ENCODE measurements at regions not wholly inside any gene's neighbourhood (a gene's known extent, or its start where the extent isn't known, plus 50 kb on each side); places are given as distances from the start of the nearest gene placed in this dataset.
"Not testable (repeated sequence)": the region's sequence is repeated elsewhere in the genome, so short reads cannot be mapped to it uniquely, and the experiment has no call there.

DNA sequence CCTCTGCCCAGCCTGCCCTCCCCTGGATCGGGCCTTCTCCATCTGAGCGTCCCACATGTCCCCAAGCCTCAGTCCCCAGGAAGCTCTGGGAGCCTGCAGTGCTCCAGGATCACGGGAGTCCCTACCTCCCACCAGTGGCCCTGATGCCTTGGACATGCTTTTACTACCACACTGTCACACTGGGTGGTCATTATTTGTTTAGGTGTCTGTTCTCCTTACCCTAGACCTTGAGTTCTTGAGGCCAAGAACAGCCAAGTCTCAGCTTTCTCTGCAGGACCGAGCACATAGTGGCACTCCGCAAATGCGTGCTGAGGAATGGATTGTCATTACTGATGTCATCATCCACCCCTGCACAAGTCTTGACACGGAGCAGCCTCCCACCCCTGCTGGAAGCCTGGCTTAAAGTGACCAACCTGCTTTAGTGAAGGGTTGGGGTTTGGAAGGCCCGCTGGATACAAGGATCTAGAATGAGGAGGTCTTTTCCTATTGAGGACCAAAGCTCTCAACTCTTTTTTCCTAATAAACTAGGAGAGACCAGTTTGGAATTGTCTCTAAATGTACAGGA is 132.9 kb upstream of the CRHR1 start:
- no peak for DNase-seq

DNA sequence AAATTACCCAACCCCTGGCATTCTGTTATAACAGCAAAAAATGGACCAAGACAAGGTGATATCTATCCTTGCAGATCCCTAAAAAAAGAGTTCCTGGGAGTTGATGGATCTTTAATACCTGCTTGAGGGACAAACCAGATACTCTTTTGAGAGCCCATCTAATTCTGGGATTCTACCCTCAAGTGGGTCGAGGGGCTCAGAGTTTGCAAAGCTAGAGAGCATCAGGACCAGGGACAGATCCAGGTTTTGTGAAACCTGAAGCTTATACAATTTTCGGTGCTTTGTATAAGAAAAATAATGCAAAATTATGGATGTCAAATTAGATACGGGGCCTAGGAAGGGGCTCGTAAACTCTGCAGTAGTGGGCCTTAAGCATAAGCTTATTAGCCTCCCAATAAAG is 130.5 kb upstream of the CRHR1 start:
- DNase-seq = no peak

DNA sequence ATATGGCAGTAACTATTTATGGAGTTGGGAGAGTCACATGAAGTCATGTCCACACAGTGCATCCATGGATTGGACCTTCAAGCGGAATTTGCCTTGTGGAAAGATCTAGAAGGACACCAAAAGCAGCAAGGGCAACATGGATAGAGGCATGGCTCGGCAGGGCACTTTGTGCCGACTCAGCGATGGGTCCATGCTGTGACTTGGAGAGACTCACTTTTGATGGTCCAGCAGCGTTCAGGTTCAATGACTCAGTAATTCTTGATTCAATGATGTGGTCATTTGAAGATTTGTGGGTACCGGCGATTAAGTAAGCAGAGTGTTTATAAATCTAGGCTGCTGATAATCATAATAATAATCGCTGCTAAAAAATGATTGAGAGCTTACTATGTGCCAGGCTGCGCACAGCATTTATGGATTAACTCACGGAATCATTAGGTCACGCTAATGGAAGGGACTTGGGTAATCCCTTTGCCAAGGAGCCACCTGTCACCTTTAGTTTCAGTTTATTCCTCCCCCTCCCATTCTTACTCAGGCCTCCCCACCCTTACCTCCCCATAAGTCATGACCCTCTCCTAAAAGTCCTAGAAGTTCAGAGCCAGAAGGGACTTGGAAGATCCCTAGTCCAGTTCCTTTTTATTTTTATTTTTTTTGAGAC is 127.5 kb upstream of the CRHR1 start:
- no peak for DNase-seq

DNA sequence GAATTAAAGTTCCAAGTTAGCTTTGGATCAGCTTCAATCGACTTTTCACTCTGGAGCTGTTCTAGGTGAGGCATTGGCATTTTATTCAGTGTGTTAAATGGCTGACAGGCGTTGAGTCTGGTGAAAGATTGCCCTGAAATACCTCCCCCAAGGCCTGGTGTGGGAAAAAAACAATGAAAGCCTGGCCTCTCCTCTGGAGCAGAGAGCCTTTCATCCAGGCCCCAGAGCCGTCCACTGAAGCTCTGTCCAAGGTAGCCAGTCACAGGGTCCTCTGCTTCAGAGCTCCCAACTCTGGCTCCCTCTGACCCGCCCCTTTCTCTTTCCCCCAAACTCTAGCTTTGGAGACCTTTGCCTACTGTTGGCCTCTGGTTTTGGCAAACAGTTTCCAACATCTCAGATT is 123.6 kb upstream of the CRHR1 start:
- DNase-seq = no peak

DNA sequence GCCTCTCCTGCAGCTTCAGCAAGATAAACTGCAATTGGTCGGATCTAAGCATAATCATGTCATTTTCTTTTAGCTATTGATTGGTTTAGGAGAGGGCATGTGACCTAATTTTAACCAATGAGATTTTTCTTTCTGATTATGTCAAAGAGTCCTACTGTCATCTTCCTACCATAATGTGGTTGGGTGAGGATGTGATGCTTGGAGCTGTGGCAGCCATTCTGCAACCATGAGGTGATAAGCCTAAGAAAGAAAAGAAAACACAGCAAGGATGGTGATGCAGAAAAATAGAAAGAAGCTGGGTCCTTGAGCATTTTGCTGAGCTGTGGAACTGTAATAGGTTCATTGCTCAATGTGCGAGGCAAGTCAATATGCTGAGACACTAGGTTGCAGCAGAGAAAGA is 121.7 kb upstream of the CRHR1 start:
- DNase-seq = no peak

DNA sequence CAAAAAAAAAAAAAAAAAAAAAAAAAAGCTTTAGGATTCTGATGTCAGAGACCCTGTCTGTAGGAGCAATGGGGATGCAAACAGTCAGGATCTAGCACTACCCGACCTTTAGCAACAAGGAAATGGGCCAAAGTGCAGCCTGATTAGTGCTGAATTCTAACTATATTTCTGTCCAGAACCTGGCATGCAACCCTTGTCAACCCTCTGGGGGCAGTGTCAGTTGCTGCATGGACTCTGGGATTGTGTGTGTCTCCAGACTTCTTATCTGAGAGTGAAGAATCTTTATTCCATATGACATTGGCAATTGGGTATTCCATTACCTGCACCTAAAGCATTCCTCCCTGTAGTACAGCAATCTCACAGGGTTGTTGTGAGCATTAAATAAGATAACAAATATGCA is 120.3 kb upstream of the CRHR1 start:
- DNase-seq = no peak

DNA sequence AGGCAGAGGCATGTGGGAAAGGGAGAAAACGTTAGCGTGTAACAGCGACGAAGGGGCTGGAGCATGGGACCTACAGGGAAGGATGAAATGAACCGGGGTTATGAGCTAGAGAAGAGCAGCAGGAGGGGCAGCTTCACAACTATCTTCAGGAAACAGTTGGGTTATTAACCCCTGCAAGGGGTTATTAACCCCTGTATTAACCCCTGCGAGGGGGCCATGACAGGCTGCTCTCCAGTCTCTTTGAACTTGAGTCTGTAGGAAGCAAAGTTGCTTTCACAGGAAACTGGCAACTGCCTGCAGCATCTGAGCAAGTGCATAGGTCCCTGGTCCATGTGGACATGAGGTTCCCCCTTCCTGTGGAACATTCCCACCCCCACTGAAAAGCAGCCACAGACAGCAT is 119.2 kb upstream of the CRHR1 start:
- no peak for DNase-seq

DNA sequence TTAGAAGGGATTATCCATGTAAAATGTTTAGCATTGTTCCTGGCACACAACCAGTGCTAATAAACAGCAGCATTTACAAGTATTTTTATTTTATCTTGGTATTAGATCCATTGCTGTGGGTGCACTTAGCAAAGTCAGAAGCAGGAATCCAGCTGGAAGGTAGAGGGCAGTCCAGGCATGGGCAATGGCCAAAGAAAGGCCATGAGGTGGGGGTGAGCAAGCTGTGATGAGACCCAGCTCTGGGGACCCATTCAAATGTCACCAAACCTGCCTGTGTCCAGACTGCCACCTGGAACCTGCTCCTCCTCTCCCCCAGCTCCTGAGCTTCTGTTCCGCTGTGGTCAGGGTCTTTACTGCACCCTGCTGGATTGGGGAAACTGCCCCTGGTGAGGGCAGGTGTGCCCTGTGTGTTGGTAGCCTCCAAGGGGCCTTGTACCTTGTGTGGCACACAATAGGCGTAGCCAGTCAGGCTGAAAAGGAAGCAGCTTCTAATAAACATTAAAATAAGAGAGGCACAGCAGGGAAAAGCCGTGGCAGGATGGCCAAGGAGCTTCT is 118.0 kb upstream of the CRHR1 start:
- no peak for DNase-seq

DNA sequence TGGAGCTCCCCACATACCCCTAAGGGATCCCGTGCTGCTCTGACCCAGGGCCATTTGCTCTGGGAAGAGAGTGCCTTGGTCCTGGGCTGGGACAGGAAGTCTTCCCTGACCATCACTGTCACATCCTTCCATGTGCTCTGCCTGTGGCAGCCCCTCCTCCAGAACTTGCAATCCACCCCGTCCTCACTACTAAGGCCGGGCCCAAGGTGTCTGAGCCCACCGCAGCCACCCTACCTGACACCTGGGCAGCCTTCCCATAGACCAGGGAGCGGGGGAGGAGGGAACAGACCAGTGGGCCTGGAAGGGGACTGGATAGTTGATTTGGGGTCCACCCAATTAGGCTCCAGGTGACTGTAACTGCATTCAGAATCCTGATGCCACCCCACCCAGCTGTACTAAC is 117.5 kb upstream of the CRHR1 start:
- no peak for DNase-seq

DNA sequence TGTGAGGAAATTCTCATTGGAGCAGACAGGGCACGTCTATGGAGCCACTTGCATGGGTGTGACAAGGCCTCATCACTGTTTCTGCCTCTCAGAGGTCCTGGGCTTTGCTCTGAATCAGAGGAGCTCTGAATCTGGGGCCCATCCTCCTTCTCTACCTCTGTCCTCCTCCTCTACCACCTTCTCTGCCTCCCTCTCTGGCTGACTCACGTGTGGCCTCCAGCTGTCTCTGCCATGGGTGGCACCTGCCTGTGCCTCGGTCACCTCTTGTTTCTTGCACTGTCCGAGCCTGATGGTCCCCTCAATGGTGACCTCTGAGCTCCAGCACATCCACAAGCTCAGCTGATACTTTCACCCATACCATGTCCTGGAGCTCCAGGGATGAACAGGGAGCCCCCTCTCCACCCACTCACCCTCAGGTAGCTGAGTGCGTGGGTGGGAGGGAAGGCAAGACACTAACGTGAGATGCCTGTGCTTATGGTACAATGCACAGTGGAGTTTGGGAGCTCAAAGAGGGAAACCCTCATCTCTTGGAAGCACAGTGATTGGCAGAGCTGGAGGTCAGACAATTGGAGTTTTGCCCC is 116.4 kb upstream of the CRHR1 start:
- no peak for DNase-seq

DNA sequence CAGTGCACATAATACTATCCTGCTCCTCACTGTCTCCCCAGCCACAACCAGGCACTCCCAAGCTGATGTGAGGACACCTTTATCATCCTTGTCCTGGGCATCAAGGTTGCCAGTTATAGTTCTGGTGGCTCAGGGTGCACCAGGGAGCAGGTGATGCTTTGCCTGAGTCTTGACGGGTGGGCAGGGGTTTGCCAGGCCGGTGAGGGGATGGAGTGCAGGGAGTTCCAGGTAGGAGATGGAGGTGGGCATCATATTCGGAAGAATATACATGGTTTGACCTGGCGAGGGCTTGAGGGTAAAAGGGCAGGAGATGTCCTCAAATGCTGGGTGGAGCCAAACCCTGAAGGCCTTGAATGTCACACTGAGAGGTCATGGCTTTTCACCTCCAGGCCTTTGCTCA is 115.8 kb upstream of the CRHR1 start:
- DNase-seq = no peak

DNA sequence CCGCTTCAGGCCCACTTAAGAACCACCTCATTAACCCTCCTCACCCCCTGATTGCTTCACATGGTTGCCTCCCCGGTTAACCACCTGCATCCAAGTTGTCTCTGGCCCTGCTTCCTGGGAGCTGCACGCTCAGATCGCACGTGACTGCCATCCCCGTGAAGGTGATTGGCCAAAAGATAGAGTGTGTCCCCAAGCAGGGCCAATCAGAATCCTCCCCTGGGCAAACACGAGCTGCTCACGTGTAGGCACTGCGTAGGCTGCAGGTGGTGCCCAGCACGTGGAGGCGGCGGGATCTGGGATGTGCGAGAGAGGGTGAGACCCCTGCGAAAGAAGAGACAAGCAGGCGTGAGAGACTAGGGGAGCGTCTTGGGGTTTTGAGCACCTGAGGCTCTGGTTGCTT is 111.8 kb upstream of the CRHR1 start:
- no peak for DNase-seq

DNA sequence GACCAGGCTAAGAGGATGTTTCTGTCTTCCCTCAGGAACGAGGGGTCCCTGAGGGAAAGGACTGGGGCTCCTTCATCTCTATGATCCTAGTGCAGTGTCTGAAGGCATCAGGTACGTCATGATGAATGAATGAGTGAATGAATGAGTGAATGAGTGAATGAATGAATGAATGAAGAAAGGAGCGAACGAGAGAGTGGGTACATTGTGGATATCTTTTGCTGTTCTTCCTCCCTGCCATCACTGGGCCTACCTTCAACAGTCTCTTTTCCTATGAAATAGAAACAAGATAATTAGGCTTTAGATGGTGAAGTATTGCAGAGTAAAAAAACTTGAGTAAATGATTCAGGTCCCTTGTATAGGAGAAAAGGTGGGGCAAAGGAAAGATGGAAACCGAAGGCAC is 111.3 kb upstream of the CRHR1 start:
- no peak for DNase-seq

DNA sequence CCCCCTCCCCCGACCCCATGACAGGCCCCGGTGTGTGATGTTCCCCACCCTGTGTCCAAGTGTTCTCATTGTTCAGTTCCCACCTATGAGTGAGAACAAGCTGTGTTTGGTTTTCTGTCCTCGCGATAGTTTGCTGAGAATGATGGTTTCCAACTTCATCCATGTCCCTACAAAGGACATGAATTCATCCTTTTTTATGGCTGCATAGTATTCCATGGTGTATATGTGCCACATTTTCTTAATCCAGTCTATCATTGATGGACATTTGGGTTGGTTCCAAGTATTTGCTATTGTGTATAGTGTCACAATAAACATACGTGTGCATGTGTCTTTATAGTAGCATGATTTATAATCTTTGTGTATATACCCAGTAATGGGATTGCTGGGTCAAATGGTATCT is 110.4 kb upstream of the CRHR1 start:
- not testable (repeated sequence) for DNase-seq

DNA sequence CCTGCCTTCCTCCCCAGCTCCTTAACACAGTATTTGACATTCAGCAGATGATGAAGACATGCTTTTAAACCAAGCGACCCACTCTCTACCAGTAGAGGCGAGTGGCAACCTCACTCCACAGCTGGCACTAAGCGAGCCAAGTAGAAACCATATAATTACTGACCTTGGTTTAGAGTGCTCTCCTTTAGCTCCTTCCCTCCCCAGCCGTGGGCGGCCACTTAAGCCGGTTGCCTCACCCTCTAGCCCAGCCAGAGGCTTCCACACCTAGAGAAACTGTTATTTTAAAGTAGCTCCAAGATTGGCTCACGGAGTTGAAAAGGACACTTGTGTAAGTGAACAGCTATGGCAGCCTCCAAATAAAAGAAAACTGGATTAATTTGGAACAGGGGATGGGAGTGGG is 109.1 kb upstream of the CRHR1 start:
- DNase-seq = no peak

DNA sequence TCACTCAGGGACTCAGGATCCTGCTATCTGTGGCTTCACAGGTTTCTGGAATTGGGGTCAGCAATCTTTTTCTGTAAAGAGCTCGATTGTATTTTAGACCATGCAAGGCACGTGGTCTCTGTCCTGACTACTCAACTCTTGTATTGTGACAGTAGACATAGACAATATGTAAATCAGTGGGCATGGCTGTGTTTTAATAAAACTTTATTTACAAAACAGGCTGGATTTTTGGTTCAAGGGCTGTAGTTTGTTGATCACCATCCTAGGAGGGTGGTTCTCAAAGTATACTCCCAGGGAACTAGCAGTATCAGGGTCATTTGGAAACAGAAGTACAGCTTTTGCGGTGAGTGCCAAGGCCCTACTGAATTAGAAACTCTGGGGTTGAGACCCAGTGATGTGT is 108.2 kb upstream of the CRHR1 start:
- DNase-seq = no peak

DNA sequence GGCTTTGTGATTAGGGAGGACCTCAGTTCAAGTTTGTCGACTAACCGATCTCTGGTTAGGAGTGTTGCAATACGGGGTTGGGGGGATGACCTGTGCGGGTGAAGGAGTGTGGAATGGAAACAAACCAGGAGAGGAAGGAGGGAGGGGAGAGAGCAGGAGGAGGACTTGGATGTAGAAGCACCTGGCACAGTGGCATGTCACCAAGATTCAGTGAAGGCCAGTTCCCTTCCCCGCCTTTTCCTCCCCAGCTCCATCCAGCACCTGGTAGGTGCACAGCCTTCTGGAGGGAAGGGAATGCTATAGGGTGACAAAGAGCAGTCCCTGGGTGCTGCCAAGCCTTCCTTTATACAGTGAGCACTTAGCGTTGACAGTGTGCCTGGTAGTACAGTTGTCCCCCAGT is 107.4 kb upstream of the CRHR1 start:
- no peak for DNase-seq

DNA sequence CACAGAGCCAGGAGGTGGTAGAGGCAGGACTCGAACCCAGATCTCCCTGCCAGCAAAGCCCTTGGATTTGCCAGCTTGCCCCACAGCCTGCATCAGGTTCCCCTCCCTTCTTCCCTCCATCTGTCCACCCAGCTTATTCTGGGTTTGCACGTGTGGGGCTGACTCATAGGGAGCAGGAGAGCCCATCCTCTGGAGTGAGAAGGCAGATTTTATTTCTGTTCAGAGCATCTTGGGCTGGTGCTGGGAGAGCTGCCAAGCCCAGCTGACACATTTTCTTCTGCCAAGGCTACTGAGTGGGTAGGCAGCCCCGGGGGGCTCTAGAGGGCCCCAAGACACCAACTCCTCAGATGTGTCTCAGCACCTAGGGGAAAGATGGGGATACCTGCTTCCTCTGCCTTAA is 106.3 kb upstream of the CRHR1 start:
- no peak for DNase-seq

DNA sequence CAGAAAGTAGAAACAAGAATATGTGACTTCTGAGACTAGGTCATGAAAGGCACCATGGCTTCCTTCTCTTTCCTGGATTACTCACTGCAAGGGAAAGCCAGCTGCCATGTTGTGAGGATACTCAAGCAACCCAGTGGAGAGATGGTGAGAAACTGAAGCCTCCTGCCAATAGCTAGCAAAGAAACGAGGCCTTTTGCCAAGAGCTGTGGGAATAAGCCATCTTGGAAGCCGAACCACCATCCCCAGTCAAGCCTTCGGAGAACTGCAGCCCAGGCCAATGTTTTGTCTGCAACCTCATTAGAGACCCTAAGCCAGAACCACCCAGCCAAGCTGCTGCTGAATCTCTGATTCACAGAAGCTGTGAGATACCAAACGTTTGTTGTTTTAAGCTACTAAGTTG is 104.7 kb upstream of the CRHR1 start:
- DNase-seq = no peak

DNA sequence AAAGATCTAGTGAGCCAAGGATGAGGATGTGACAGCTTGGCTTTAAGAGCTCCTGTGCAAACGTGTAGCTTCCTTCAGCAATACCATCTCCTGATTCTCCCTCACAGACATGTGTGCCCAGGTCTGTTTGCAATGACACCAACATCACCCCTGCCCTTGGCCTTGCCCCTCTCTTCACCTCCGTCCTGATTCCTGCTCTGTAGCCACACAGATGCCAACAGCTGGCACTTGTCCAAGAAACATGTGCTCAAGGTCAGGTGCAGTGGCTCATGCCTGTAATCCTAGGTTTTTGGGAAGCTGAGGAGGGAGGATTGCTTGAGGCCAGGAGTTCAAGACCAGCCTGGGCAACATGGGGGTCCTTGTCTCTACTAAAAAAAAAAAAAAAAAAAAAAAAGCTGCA is 103.8 kb upstream of the CRHR1 start:
- no peak for DNase-seq

DNA sequence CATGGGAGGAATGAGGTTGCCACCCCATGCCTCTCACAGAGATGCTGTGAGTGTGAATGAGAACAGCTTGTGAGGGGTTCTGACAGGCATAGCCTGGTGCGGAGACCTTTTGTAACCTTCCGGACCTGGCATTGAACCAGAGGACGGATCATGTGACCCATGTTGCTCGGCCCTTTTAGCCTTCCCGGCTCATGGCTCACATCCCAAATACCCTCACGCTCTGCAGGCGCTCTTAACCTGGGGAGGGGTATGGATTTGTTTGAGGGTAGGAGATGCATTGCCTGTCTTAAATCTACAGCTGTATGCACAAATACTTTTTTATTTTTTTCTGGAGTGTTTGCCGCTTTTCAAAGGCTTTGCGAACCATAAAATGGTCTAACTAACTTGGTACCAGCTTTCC is 102.4 kb upstream of the CRHR1 start:
- DNase-seq = no peak

DNA sequence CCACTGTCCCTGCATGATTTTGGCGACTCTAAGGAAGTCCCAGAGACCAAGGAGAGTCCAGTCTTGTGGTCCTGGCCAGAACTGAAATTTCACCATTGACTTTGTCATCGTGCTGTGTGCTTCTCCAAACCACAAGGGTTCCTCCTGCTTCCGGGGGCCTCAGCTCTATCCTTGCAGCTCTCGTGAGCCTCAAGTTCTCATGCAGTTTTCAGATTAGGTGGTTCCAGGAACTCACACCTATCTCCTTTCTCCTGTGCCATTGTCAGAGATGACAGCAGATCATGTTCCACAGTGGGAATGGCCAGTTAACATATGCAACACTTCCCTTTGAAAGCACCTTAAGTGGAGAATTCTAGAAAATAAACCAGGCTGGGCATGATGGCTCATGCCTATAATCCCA is 97.9 kb upstream of the CRHR1 start:
- no peak for DNase-seq

DNA sequence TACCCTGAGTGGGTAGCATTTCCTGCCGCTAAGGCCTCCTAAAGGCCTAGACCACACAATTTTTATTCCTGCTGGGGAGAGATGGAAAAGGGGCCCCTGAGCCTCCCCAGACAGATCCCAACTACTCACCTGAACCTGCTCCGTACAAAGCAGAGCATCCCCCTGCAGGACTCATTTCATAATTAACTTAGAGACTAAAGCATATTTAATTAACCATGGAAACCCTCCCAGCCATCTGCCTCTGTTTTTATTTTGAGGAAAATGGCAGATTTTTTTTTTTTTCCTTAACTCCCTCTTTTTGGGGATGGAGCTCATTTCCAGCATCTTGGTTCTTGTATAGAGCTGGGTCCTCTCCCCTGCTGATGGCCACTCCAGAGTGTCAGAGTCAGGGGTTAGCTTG is 96.5 kb upstream of the CRHR1 start:
- no peak for DNase-seq

DNA sequence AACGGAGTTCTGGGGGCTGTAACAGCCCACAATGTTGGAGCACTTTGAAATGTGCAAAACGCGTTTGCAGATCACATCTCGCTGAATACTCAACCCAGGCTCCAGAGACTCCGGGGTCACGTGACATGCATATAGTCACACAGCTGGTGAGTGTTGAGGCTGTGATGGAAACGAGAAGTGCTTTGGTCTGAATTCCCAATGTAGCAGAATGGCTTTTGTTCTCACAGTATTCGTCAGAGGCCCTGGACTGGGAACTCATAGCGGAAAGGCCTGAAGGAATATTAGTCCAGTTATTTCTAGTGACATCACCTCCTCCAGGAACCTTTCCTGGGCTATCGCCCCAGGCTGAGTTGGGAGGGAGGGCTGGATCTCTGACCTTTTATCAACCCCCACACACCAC is 95.8 kb upstream of the CRHR1 start:
- no peak for DNase-seq

DNA sequence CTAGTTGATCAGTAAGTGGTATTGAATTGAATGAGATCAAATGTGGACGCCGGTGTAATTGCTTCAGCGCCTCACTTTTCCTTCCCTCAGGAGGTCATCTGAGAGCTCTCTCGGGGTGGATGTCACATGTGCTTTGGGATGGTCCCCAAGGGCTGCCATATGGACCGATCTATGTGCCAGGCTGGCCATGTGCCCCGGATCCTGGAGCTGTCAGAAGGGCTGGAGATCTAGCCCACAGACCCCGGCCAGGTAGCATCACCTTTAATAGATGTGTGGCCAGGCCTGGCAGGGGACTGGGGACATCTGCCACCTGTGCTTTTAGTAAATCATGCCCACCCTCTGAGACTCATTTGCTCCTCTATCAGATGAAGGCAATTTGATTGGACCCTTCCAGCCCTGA is 95.3 kb upstream of the CRHR1 start:
- DNase-seq = no peak
